Neural crest cell (in vitro differentiated cells): ENCODE measurements at regions not wholly inside any gene's neighbourhood (a gene's known extent, or its start where the extent isn't known, plus 50 kb on each side); places are given as distances from the start of the nearest gene placed in this dataset.

Experiments used
- DNase-seq: peaks from one replicate; pipeline ENCODE4 v3.0.0; 2021; ENCODE audit warnings: low read depth, mixed read lengths, low spot score
- H3K27ac Mint-ChIP-seq: one replicate; pipeline ENCODE4 v1.8.0; 2021; ENCODE audit warnings: mild to moderate bottlenecking, mixed read lengths; ENCODE audit not compliant: unreplicated experiment
- H3K27me3 Mint-ChIP-seq: 2 replicates; pipeline ENCODE4 v1.8.0; 2021; ENCODE audit warnings: low read depth, mild to moderate bottlenecking, mixed read lengths
- H3K36me3 Mint-ChIP-seq: 2 replicates; pipeline ENCODE4 v1.8.0; 2021; ENCODE audit warnings: low read depth, mild to moderate bottlenecking, mixed read lengths
- H3K4me1 Mint-ChIP-seq: 2 replicates; pipeline ENCODE4 v1.8.0; 2021; ENCODE audit warnings: mixed read lengths
- H3K4me3 Mint-ChIP-seq: one replicate; pipeline ENCODE4 v1.8.0; 2021; ENCODE audit warnings: mild to moderate bottlenecking, mixed read lengths
- H3K9me3 Mint-ChIP-seq: 2 replicates; pipeline ENCODE4 v1.8.0; 2021; ENCODE audit warnings: mixed read lengths
- TF ChIP-seq, protein P1 (sequence below): fragments of 200-600 bp; sonication (generic); conservative IDR thresholded peaks from 2 replicates; pipeline ENCODE4 v1.5.0; 2021; ENCODE audit warnings: antibody characterized with exemption, mild to moderate bottlenecking

DNA sequence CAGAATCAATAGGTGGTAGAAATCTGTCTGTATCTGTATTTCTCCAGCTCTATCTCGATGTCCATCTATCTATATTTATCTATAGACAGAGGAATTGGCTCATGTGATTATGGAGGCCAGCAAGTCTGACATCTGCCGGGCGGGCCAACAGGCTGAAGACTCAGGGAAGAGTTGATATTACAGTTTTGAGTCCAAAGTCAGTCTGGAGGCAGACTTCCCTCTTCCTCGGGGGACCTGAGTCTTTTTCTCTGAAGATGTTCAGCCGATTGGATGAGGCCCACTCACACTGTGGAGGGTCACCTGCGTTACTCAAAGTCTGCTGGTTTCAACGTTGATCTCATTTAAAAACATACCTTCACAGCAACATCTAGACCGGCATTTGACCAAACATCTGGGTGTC lies 98.7 kb downstream of the RAMP3 start:
- H3K27me3 Mint-ChIP-seq = peaks cover 38% of the 10 kb centered on the region
- H3K9me3 Mint-ChIP-seq = no peaks in the 10 kb centered on the region
- H3K36me3 Mint-ChIP-seq = no peaks in the 10 kb centered on the region
- no peaks in the 10 kb centered on the region for H3K4me1 Mint-ChIP-seq
- no peak overlapping the region for H3K27ac Mint-ChIP-seq
- H3K4me3 Mint-ChIP-seq = no peak overlapping the region
- TF ChIP-seq, protein P1, sequence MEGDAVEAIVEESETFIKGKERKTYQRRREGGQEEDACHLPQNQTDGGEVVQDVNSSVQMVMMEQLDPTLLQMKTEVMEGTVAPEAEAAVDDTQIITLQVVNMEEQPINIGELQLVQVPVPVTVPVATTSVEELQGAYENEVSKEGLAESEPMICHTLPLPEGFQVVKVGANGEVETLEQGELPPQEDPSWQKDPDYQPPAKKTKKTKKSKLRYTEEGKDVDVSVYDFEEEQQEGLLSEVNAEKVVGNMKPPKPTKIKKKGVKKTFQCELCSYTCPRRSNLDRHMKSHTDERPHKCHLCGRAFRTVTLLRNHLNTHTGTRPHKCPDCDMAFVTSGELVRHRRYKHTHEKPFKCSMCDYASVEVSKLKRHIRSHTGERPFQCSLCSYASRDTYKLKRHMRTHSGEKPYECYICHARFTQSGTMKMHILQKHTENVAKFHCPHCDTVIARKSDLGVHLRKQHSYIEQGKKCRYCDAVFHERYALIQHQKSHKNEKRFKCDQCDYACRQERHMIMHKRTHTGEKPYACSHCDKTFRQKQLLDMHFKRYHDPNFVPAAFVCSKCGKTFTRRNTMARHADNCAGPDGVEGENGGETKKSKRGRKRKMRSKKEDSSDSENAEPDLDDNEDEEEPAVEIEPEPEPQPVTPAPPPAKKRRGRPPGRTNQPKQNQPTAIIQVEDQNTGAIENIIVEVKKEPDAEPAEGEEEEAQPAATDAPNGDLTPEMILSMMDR = no peak
- DNase-seq = no peak

DNA sequence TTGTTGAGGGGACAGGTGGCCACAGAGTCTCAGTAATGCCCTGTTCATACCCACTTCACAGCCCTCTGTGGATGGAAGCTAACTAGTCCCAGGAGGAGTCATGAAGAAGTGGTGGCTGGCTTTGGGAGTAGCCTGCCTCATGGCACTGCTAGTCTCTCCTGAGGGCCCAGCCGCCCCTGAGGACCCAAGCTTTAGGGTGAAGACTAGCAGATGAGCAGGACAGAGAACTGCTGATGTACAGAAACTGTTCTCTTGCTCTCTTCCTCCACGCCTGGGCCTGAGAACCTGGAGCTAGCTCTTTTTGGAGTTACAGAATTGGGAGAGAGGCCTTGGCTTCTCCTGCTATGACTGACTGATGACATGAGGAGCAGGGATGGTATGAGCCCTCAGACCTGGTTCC lies 99.2 kb downstream of the RAMP3 start:
- Mint-ChIP-seq H3K9me3 (no peaks in the 10 kb centered on the region), H3K4me3 (no peak overlapping the region), H3K27me3 (peaks cover 38% of the 10 kb centered on the region), H3K27ac (no peak overlapping the region), H3K36me3 (no peaks in the 10 kb centered on the region), H3K4me1 (no peaks in the 10 kb centered on the region)
- TF ChIP-seq, protein P1 = no peak
- no peak for DNase-seq

DNA sequence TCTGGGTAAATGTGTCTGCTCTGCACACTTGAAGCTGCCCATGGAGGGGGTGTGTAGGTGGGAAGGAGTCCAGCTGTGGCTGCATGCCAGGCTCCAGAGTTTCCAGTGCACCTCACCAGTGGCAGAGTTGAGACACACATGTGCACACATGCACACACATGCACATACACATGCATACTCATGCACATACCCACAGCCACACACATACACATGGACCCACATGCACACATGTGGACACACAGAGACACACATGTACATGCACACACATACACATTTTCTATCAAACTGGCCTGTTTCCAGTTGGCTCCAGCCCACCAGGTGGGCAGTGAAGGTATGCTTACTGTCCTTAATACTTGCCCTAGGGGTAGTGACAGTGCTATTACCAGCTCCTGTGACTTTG lies 99.7 kb downstream of the RAMP3 start:
- H3K9me3 Mint-ChIP-seq = no peaks in the 10 kb centered on the region
- no peak overlapping the region for H3K4me3 Mint-ChIP-seq
- H3K4me1 Mint-ChIP-seq = no peaks in the 10 kb centered on the region
- no peak overlapping the region for H3K27ac Mint-ChIP-seq
- H3K27me3 Mint-ChIP-seq = peaks cover 38% of the 10 kb centered on the region
- H3K36me3 Mint-ChIP-seq = no peaks in the 10 kb centered on the region
- DNase-seq = no peak
- TF ChIP-seq, protein P1 = no peak

DNA sequence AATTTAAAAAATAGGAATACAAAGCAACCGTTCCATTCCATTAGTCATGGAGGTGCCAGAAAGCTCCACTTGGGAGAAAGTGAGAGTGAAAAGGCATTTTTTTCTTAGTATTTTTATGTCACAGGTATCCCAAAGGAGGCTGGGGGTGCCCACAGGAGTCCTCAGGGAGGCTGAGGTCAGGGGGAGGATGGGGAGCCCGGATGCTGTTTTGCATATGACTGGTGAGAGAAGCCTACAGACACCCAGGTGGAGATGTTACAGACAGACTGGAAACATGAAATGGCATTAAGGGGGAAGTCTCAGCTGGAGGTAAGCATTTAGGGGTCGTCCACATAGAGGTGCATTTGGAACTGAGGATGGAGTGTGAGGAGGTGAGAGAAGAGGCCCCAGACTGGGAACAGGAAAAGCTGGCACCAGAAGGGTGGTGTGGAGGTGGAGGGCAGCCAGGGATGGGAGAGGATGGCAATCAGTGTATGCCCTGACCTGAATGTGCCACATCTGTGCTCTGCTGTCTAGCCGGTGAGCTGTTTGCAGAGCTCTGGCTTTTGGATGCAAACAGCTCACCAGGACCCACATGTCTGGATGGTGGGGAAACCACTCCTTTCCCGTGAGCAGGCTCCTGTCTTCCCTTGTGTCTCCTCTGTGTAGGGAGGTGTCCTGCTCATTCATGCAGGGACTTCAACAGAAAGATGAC lies 101.1 kb downstream of the RAMP3 start:
- Mint-ChIP-seq H3K9me3 (no peaks in the 10 kb centered on the region), H3K4me1 (no peaks in the 10 kb centered on the region), H3K27ac (no peak overlapping the region), H3K27me3 (peaks cover 28% of the 10 kb centered on the region), H3K4me3 (no peak overlapping the region), H3K36me3 (no peaks in the 10 kb centered on the region)
- TF ChIP-seq, protein P1 = no peak
- no peak for DNase-seq

DNA sequence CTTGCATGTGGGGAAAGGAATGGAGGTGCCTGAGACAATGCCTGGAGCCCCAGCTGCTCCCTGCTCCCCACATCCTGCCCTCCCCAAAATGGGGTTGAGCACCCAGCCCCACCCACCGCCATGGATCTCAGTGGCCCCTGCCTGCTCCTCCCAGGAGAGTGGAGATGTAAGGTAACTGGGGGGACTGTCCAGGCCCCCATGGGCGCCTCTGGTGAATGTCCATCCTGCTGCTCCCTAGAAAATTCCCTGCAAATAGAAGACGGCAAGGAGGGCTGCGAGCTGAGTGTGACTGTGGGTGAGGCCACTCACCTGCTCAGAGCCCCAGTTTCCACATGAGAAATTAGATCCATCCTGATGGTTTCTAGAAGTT lies 101.6 kb downstream of the RAMP3 start:
- H3K9me3 Mint-ChIP-seq = no peaks in the 10 kb centered on the region
- no peak for DNase-seq
- no peak overlapping the region for H3K4me3 Mint-ChIP-seq
- H3K36me3 Mint-ChIP-seq = no peaks in the 10 kb centered on the region
- H3K27me3 Mint-ChIP-seq = peaks cover 26% of the 10 kb centered on the region
- no peaks in the 10 kb centered on the region for H3K4me1 Mint-ChIP-seq
- TF ChIP-seq, protein P1 = no peak
- H3K27ac Mint-ChIP-seq = no peak overlapping the region
